Body of pancreas (tissue), 4 donors: ENCODE measurements at regions not wholly inside any gene's neighbourhood (a gene's known extent, or its start where the extent isn't known, plus 50 kb on each side); places are given as distances from the start of the nearest gene placed in this dataset.

Source experiments
- CTCF ChIP-seq, 7 experiments: fragments of 450-650 bp in 4 of 7; fragments of 200-600 bp in 3 of 7; sonication (generic) in 3 of 7; IDR thresholded peaks; one replicate each; pipeline ENCODE4 v1.5.1; 2016 to 2019; ENCODE audit warnings: antibody characterized with exemption in 7 of 7
- POLR2A ChIP-seq, 3 donors: fragments of 450-650 bp; IDR thresholded peaks; one replicate each; pipeline ENCODE4 v1.6.1; 2016; ENCODE audit warnings: antibody characterized with exemption in 3 of 3, mild to moderate bottlenecking in 2 of 3

- TF ChIP-seq CTCF (IDR thresholded peaks at IDR 0.05) (no peak), POLR2A (IDR thresholded peaks at IDR 0.05) (no peak)
Observed at GRCh38 chr1:230005040-230005439, 62.0 kb upstream of the GALNT2 start.
